Ammon's horn (tissue), 1 donor: ENCODE measurements at regions not wholly inside any gene's neighbourhood (a gene's known extent, or its start where the extent isn't known, plus 50 kb on each side); places are given as distances from the start of the nearest gene placed in this dataset.

Source experiments
- DNase-seq: peaks from one replicate; pipeline ENCODE4 v3.0.0-alpha.2; 2016; ENCODE audit warnings: low spot score

GRCh38 chr4:138021139-138021830 lies 220.9 kb downstream of the SLC7A11 start:
- DNase-seq: no peak

GRCh38 chr4:138014590-138015288 lies 227.4 kb downstream of the SLC7A11 start:
- no peak for DNase-seq

GRCh38 chr4:138013625-138014024 lies 228.5 kb downstream of the SLC7A11 start:
- DNase-seq: no peak

DNA sequence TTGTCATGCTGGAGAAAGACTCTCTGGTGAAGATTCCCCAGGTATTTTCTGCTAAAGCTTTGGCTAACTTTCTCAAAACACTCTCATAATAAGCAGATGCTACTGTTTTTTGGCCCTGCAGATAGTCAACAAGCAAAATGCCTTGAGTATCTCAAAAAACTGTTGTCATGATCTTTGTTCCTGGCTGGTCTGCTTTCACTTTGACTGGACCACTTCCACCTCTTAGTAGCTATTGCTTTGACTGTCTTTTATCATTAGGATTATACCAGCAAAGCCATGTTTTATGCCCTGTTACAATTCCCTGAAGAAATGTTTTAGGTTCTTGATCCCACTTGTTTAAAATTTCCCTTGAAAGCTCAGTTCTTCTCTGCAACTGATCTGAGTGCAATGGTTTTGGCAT lies 231.5 kb downstream of the SLC7A11 start:
- DNase-seq: peak; percentile 9

DNA sequence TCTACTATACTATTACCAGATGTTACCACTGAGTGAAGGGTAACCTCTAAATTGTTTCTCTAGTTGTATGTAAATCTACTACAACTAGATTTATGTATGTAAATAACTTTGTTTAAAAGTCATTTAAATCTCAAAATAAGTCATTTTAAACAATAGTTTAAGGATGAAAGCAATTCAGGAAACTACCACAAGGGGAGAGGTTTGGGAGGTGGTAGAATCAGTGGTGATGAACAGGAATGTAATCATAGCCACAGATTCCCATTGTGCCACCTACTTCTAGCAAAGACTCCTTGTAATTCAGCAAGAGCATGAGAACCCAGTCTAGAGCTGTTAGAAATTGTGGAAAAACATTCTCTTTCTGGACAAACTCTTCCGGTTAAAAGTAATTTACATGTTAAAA lies 234.6 kb downstream of the SLC7A11 start:
- no peak for DNase-seq

DNA sequence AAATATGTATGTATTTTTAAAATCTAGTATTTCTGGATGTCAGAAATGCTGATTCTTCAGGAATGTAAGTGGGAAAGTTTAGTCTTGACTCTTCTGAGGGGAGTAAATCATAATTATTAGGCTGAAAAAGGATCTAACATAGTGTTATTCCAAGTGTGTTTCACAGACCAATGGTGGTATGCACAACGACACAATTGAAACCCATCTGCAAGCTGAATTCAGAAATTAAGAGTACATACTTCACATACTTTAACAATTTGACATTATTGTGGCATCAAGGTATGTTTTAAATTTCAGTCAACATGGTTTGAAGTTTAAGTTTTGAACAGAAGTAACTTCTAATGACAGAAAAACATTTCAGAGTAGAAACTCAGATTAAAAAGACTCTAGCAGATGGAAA lies 236.7 kb downstream of the SLC7A11 start:
- no peak for DNase-seq

GRCh38 chr4:138003248-138003647 lies 238.9 kb downstream of the SLC7A11 start:
- no peak for DNase-seq

GRCh38 chr4:137998666-137999429 lies 243.3 kb downstream of the SLC7A11 start:
- DNase-seq: no peak

DNA sequence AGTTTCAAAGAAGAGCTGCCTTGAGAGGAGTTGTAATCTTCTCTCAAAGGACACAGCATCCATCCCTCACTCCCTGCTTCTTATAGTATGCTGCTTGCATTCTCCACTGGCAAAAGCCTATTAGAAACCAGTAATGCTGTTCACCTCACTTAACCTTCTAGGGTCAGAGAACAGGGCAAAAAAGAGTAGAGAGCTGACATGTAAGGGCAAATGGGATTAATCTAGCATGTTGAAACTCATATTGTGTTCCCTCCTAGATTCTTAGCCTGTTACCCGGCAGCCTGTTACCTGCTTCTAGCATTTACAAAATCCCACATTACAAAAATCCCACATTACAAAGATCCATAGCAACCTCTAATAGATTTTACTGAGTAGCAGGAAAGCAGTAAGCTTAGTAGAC lies 244.7 kb downstream of the SLC7A11 start:
- DNase-seq: no peak

- no peak for DNase-seq
Observed at GRCh38 chr4:137994853-137995252, 247.3 kb downstream of the SLC7A11 start.

- no peak for DNase-seq
Observed at GRCh38 chr4:137993232-137993631, 248.9 kb downstream of the SLC7A11 start.

DNA sequence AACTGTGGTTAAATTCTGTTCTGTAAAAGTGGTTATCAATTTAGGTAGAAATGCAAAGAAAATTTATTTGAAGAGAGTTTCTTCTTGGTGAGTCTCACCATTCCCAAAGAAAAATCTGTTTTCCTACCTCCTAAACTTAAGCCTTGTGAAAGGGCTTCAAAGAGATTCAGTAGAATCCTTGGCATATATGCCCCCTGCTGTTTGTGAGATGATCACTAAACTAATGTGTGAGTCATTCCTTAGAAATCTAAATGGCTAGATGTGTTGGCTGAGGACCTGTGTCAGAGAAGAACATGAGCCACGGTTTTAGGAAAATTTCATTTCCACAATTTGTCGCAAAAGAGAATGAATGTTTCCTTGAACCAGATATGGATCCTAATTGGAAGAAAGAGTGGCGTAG lies 260.9 kb downstream of the SLC7A11 start:
- DNase-seq: no peak

DNA sequence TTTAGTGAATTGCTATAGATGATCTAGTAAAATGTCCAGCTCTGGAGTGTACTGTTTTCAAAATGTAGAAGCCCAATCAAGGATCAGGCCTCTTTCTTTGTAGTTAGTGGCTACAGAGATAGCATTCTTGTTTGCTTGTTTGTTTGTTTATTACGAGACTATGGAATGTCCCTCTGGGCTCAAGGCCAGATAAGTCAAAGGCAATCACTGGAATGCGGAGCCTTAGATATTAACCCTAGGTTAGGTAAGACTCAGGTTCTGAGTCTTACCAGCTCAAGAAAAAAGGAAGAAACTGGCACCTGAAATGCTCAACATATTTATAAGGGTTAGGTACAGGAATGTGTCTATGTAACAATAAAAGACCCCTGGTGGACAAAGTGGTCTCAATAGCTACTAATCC lies 261.5 kb downstream of the SLC7A11 start:
- DNase-seq: no peak

GRCh38 chr4:137979938-137980337 lies 262.2 kb downstream of the SLC7A11 start:
- DNase-seq: no peak

- no peak for DNase-seq
Observed at GRCh38 chr4:137968956-137969678, 273.0 kb downstream of the SLC7A11 start.

DNA sequence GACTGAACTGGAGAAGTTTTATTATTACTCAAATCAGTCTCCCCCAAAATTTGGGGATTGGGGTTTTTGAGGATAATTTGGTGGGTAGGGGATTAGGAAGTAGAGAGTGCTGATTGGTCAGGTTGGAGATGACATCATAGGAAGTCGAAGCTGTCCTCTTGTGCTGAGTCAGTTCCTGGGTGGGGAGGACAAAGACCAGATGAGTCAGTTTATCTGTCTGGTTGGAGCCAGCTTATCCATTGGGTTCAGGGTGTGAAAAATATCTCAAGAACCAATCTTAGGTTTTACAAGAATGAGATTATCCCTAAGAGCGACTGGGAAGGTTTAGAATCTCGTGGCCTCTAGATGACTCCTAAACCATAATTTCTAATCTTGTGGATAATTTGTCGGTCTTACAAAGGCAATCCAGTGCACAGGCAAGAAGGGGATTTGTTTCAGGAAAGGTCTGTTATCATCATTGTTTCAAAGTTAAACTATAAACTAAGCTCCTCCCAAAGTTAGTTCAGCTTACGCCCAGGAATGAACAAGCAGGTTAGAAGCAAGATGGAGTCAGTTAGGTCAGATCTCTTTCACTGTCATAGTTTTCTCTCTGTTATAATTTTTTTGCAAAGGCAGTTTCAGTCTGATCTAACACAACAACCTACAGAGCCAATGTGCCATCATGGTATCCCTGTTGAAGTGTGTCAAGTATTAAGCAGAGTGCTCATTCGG lies 274.5 kb downstream of the SLC7A11 start:
- DNase-seq: no peak

GRCh38 chr4:137966504-137966903 lies 275.6 kb downstream of the SLC7A11 start:
- no peak for DNase-seq

DNA sequence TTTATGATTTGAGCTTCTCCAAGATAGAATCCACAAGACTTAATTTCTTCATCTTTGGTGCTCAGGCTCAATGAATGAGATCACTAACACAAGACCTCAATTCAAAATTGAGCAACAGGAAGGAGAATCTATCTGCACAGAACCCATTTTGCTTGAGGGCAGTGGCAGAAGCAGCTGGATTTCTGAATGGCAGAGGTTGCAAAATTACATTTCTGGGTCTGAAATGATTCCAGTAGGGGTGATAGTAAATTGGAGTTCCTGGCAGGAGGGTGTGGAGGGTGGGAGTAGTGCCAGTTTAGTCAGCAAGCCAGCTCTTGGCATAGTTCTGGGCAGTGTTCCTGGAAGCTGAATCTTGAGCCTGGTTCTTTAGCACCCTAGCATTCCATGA lies 281.1 kb downstream of the SLC7A11 start:
- DNase-seq: peak; percentile 3

DNA sequence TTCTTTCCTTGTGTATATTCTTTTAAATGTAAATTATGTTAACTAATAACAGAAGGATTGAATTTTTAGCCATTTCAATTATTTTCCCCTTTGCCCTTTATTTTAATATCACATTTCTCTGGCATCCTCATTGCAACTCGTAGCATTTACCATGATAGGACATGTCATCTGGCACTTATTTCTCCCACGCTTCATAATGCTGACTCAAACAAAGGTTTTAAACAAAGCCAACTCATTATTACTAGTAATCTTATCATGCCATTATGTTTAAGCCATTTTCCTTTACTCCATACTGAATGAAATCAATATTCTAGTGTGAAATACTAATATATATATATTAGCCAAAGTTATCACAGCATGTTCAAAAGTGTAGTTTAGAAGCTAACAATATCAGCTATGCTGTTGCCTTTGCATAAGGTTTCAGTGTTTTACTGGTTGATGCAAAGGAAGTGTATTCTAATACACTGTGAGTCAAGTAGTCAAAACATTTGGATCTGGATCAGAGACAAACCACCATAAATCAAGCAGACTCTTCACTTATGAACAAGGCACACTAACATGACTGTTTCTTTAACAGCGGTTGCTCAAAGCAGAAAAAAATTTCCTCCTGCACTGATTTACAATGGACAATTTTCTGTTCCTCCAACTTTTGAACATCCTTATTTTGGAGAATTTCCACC lies 281.6 kb downstream of the SLC7A11 start:
- peak; percentile 11 for DNase-seq

- no peak for DNase-seq
Observed at GRCh38 chr4:137957806-137958205, 284.3 kb downstream of the SLC7A11 start.

DNA sequence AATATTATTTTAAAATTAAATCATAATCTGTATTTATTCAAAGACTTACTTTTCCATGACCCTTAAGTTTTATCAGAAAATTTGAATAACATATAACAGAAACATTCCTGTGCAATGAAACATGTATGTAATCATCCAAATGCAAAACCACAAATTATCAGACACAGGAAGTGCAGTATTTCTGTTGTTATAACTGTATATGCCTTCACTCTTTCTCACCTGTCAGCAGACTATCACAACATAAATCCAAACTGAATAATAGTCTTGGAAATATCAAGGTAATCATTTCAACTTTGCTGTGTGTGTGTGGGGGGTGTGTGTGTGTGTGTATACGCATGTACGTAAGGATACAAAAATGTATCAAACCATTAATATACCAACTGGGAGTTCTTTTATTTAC lies 285.9 kb downstream of the SLC7A11 start:
- no peak for DNase-seq
